IMR-90 (cell line): ENCODE measurements at regions not wholly inside any gene's neighbourhood (a gene's known extent, or its start where the extent isn't known, plus 50 kb on each side); places are given as distances from the start of the nearest gene placed in this dataset.

Experiments used
- BHLHE40 ChIP-seq: fragments of 150-350 bp; IDR thresholded peaks from 2 replicates; pipeline ENCODE4 v1.6.1; 2016; ENCODE audit warnings: mild to moderate bottlenecking, low read depth, low read length
- CEBPB ChIP-seq: IDR thresholded peaks from 2 replicates; pipeline ENCODE4 v1.6.1; 2012; ENCODE audit warnings: low read depth, low read length, improper control_type of control experiment
- FOS ChIP-seq: fragments of 150-350 bp; IDR thresholded peaks from 2 replicates; pipeline ENCODE4 v1.6.1; 2016; ENCODE audit warnings: low read depth, low read length
- MAFK ChIP-seq: IDR thresholded peaks from 2 replicates; pipeline ENCODE4 v1.6.1; 2012; ENCODE audit warnings: low read depth, low read length, improper control_type of control experiment
- MAZ ChIP-seq: IDR thresholded peaks from 2 replicates; pipeline ENCODE4 v1.6.1; 2012; ENCODE audit warnings: low read depth, mild to moderate bottlenecking, low read length, improper control_type of control experiment, moderate library complexity, borderline replicate concordance
- MXI1 ChIP-seq: IDR thresholded peaks from 2 replicates; pipeline ENCODE4 v1.6.1; 2012; ENCODE audit warnings: low read depth, mild to moderate bottlenecking, low read length, moderate library complexity, borderline replicate concordance
- POLR2A ChIP-seq: IDR thresholded peaks from 2 replicates; pipeline ENCODE4 v1.6.1; 2012; ENCODE audit warnings: mild to moderate bottlenecking, low read depth, low read length
- RAD21 ChIP-seq: IDR thresholded peaks from 2 replicates; pipeline ENCODE4 v1.6.1; 2012; ENCODE audit warnings: low read length, improper control_type of control experiment
- RCOR1 ChIP-seq: IDR thresholded peaks from 2 replicates; pipeline ENCODE4 v1.6.1; 2012; ENCODE audit warnings: mild to moderate bottlenecking, low read length, improper control_type of control experiment; ENCODE audit not compliant: insufficient replicate concordance
- RFX5 ChIP-seq: IDR thresholded peaks from 2 replicates; pipeline ENCODE4 v1.8.0; 2012; ENCODE audit warnings: low read depth, mild to moderate bottlenecking, low read length, moderate library complexity
- SMC3 ChIP-seq: fragments of 150-350 bp; IDR thresholded peaks from 2 replicates; pipeline ENCODE4 v1.6.1; 2016; ENCODE audit warnings: low read depth, mild to moderate bottlenecking, antibody characterized with exemption, low read length, moderate library complexity
- TF ChIP-seq, protein P1 (sequence below): conservative IDR thresholded peaks from 2 replicates; pipeline ENCODE4 v1.5.1; 2012; ENCODE audit warnings: mild to moderate bottlenecking, low read depth, low read length, improper control_type of control experiment
- TF ChIP-seq, protein P2 (sequence below): fragments of 150-350 bp; IDR thresholded peaks from 2 replicates; pipeline ENCODE4 v1.6.1; 2016; ENCODE audit warnings: low read depth, mild to moderate bottlenecking, low read length, moderate library complexity, borderline replicate concordance
- TF ChIP-seq, protein P3 (sequence below): fragments of 150-350 bp; IDR thresholded peaks from 2 replicates; pipeline ENCODE4 v1.6.1; 2017; ENCODE audit warnings: mild to moderate bottlenecking, antibody characterized with exemption, low read length, low read depth

DNA sequence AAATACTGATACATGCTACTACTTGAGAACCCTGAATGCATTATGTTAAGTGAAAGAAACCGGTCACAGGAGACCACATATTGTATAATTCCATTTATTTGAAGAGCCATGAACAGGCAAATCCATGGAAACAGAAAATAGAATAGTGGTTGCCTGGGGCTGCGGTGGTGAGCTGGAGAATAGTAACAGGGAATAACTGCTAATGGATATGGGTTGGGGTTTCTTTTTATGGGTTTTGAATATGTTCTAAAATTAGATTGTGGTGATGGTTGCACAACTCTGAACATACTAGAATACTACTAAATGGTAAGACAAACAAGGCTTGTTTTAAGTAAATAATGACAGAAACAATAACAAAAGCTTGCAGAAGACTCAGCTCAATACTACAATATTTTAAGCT lies 293.0 kb downstream of the BTG1 start:
- TF ChIP-seq FOS, result no peak
- no peak for TF ChIP-seq RCOR1
- TF ChIP-seq, protein P1, sequence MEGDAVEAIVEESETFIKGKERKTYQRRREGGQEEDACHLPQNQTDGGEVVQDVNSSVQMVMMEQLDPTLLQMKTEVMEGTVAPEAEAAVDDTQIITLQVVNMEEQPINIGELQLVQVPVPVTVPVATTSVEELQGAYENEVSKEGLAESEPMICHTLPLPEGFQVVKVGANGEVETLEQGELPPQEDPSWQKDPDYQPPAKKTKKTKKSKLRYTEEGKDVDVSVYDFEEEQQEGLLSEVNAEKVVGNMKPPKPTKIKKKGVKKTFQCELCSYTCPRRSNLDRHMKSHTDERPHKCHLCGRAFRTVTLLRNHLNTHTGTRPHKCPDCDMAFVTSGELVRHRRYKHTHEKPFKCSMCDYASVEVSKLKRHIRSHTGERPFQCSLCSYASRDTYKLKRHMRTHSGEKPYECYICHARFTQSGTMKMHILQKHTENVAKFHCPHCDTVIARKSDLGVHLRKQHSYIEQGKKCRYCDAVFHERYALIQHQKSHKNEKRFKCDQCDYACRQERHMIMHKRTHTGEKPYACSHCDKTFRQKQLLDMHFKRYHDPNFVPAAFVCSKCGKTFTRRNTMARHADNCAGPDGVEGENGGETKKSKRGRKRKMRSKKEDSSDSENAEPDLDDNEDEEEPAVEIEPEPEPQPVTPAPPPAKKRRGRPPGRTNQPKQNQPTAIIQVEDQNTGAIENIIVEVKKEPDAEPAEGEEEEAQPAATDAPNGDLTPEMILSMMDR, result no peak
- no peak for TF ChIP-seq POLR2A
- no peak for TF ChIP-seq MXI1
- no peak for TF ChIP-seq RFX5
- no peak for TF ChIP-seq MAZ
- no peak for TF ChIP-seq BHLHE40
- TF ChIP-seq, protein P2, sequence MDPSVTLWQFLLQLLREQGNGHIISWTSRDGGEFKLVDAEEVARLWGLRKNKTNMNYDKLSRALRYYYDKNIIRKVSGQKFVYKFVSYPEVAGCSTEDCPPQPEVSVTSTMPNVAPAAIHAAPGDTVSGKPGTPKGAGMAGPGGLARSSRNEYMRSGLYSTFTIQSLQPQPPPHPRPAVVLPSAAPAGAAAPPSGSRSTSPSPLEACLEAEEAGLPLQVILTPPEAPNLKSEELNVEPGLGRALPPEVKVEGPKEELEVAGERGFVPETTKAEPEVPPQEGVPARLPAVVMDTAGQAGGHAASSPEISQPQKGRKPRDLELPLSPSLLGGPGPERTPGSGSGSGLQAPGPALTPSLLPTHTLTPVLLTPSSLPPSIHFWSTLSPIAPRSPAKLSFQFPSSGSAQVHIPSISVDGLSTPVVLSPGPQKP, result no peak
- TF ChIP-seq CEBPB, result no peak
- TF ChIP-seq MAFK, result no peak
- TF ChIP-seq RAD21, result no peak
- no peak for TF ChIP-seq SMC3
- TF ChIP-seq, protein P3, sequence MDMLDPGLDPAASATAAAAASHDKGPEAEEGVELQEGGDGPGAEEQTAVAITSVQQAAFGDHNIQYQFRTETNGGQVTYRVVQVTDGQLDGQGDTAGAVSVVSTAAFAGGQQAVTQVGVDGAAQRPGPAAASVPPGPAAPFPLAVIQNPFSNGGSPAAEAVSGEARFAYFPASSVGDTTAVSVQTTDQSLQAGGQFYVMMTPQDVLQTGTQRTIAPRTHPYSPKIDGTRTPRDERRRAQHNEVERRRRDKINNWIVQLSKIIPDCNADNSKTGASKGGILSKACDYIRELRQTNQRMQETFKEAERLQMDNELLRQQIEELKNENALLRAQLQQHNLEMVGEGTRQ, result no peak
